ENCODE measurements at regions not wholly inside any gene's neighbourhood (a gene's known extent, or its start where the extent isn't known, plus 50 kb on each side); places are given as distances from the start of the nearest gene placed in this dataset.

DNA sequence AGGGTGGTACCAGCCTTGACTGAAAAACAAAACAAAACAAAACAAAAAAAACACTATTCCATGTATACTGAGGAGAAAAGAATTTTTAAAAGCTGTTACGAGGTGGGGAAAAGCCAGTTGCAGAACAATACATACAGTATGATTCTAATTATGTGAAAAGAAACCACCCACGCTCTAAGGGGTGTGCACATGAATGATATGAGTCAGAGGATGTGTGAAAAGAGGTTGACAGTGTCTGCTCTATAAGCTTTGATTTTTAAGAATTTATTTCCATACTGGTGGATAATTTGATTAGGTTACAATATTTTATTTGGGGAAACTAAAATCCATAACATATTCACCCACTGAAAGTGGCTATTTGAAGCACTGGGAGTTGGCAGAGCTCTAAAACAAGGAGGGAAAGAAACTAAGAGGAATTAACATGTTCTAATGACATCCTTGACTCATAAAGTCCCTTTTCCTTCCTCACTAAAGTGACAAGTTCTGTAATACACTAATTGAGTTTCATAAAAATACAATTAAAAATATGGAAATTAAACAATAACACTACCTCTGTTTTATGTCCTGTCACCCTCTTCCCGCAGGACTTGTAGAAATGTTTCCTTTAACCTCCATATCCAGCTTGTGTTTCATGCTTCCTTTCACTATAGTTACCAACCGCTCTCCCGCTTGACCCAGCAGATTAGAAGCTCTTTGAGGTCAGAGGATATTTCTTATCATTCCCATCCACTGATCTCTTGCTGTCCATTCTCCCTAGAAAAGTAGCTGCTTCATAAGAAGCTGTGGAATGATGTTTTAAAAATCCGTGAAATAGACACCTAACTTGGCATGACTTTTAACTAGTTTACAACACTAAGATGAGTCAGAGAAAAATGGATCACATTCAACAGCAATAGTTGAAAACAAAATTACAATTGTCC is 118.6 kb upstream of the CCDC28A start (continued):
- no peak for TF ChIP-seq GABPA (IDR thresholded peaks at IDR 0.05; ENCODE audit: low read depth)
- no peak for TF ChIP-seq TCF12 (IDR thresholded peaks at IDR 0.05; ENCODE audit: low read depth, low read length)
- TF ChIP-seq, protein P1, sequence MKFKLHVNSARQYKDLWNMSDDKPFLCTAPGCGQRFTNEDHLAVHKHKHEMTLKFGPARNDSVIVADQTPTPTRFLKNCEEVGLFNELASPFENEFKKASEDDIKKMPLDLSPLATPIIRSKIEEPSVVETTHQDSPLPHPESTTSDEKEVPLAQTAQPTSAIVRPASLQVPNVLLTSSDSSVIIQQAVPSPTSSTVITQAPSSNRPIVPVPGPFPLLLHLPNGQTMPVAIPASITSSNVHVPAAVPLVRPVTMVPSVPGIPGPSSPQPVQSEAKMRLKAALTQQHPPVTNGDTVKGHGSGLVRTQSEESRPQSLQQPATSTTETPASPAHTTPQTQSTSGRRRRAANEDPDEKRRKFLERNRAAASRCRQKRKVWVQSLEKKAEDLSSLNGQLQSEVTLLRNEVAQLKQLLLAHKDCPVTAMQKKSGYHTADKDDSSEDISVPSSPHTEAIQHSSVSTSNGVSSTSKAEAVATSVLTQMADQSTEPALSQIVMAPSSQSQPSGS (IDR thresholded peaks at IDR 0.05; ENCODE audit: low read length), result peak; percentile 66
- 0 out of 2 replicates have a peak, but pooled peaks have one; percentile 31 for TF ChIP-seq NR2F1 (conservative IDR thresholded peaks at IDR 0.05)
- no peak for TF ChIP-seq NFYB (IDR thresholded peaks at IDR 0.05; ENCODE audit: insufficient read depth, low read depth, low read length)
- TF ChIP-seq NFYA (IDR thresholded peaks at IDR 0.05; ENCODE audit: borderline replicate concordance, low read depth, low read length), result no peak
- TF ChIP-seq SMARCA5 (IDR thresholded peaks at IDR 0.05), result peak; percentile 32; the same call in 1 of the 2 replicates
- TF ChIP-seq ZNF207 (IDR thresholded peaks at IDR 0.05; ENCODE audit: borderline replicate concordance), result no peak
- TF ChIP-seq, protein P2, sequence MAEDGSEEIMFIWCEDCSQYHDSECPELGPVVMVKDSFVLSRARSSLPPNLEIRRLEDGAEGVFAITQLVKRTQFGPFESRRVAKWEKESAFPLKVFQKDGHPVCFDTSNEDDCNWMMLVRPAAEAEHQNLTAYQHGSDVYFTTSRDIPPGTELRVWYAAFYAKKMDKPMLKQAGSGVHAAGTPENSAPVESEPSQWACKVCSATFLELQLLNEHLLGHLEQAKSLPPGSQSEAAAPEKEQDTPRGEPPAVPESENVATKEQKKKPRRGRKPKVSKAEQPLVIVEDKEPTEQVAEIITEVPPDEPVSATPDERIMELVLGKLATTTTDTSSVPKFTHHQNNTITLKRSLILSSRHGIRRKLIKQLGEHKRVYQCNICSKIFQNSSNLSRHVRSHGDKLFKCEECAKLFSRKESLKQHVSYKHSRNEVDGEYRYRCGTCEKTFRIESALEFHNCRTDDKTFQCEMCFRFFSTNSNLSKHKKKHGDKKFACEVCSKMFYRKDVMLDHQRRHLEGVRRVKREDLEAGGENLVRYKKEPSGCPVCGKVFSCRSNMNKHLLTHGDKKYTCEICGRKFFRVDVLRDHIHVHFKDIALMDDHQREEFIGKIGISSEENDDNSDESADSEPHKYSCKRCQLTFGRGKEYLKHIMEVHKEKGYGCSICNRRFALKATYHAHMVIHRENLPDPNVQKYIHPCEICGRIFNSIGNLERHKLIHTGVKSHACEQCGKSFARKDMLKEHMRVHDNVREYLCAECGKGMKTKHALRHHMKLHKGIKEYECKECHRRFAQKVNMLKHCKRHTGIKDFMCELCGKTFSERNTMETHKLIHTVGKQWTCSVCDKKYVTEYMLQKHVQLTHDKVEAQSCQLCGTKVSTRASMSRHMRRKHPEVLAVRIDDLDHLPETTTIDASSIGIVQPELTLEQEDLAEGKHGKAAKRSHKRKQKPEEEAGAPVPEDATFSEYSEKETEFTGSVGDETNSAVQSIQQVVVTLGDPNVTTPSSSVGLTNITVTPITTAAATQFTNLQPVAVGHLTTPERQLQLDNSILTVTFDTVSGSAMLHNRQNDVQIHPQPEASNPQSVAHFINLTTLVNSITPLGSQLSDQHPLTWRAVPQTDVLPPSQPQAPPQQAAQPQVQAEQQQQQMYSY (CRISPR knock-in tag; IDR thresholded peaks at IDR 0.05), result no peak
- TF ChIP-seq HDAC6 (IDR thresholded peaks at IDR 0.05; ENCODE audit: unreplicated experiment), result no peak
- TF ChIP-seq, protein P3, sequence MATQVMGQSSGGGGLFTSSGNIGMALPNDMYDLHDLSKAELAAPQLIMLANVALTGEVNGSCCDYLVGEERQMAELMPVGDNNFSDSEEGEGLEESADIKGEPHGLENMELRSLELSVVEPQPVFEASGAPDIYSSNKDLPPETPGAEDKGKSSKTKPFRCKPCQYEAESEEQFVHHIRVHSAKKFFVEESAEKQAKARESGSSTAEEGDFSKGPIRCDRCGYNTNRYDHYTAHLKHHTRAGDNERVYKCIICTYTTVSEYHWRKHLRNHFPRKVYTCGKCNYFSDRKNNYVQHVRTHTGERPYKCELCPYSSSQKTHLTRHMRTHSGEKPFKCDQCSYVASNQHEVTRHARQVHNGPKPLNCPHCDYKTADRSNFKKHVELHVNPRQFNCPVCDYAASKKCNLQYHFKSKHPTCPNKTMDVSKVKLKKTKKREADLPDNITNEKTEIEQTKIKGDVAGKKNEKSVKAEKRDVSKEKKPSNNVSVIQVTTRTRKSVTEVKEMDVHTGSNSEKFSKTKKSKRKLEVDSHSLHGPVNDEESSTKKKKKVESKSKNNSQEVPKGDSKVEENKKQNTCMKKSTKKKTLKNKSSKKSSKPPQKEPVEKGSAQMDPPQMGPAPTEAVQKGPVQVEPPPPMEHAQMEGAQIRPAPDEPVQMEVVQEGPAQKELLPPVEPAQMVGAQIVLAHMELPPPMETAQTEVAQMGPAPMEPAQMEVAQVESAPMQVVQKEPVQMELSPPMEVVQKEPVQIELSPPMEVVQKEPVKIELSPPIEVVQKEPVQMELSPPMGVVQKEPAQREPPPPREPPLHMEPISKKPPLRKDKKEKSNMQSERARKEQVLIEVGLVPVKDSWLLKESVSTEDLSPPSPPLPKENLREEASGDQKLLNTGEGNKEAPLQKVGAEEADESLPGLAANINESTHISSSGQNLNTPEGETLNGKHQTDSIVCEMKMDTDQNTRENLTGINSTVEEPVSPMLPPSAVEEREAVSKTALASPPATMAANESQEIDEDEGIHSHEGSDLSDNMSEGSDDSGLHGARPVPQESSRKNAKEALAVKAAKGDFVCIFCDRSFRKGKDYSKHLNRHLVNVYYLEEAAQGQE (IDR thresholded peaks at IDR 0.05; ENCODE audit: low read depth, low read length), result no peak
- no peak; the same call in 1 of the 2 replicates for TF ChIP-seq GATAD2B (conservative IDR thresholded peaks at IDR 0.05; ENCODE audit: low read depth)
- TF ChIP-seq TARDBP (IDR thresholded peaks at IDR 0.05; ENCODE audit: borderline replicate concordance), result no peak
- TF ChIP-seq SREBF2 (IDR thresholded peaks at IDR 0.05; ENCODE audit: low read length), result no peak
- peak; percentile 42; the same call in 1 of the 2 replicates for TF ChIP-seq ZBED1 (IDR thresholded peaks at IDR 0.05; ENCODE audit: borderline replicate concordance)
- TF ChIP-seq EGR1 (IDR thresholded peaks at IDR 0.05; ENCODE audit: borderline replicate concordance in 1 of 2, low read depth in 2 of 2, low read length in 2 of 2), result peak in 1 of 2 experiments; percentile 88; a peak in 2 of 3 replicates
- TF ChIP-seq SP1 (IDR thresholded peaks at IDR 0.05; ENCODE audit: low read depth, low read length), result no peak
- TF ChIP-seq YBX1 (IDR thresholded peaks at IDR 0.05), result no peak
- TF ChIP-seq, protein P4, sequence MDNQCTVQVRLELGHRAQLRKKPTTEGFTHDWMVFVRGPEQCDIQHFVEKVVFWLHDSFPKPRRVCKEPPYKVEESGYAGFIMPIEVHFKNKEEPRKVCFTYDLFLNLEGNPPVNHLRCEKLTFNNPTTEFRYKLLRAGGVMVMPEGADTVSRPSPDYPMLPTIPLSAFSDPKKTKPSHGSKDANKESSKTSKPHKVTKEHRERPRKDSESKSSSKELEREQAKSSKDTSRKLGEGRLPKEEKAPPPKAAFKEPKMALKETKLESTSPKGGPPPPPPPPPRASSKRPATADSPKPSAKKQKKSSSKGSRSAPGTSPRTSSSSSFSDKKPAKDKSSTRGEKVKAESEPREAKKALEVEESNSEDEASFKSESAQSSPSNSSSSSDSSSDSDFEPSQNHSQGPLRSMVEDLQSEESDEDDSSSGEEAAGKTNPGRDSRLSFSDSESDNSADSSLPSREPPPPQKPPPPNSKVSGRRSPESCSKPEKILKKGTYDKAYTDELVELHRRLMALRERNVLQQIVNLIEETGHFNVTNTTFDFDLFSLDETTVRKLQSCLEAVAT (IDR thresholded peaks at IDR 0.05), result peak; percentile 91
- no peak for TF ChIP-seq CBFB (IDR thresholded peaks at IDR 0.05; ENCODE audit: low read depth)
- peak; percentile 43 for TF ChIP-seq SMAD1 (IDR thresholded peaks at IDR 0.05; ENCODE audit: low read depth, partially characterized antibody)

Measured in GM12878 (cell line).